Brain microvascular endothelial cell (primary cell): ENCODE measurements at regions not wholly inside any gene's neighbourhood (a gene's known extent, or its start where the extent isn't known, plus 50 kb on each side); places are given as distances from the start of the nearest gene placed in this dataset.
"Not testable (repeated sequence)": the region's sequence is repeated elsewhere in the genome, so short reads cannot be mapped to it uniquely, and the experiment has no call there.

Experiments used
- DNase-seq: peaks from one replicate; pipeline ENCODE4 v3.0.0-alpha.2; 2020
- H3K27ac ChIP-seq: fragments of 250-450 bp; sonication (Bioruptor Pico); 2 replicates; pipeline ENCODE4 v1.5.1; 2020; ENCODE audit warnings: mild to moderate bottlenecking, moderate library complexity
- H3K27me3 ChIP-seq: fragments of 250-450 bp; sonication (Bioruptor Pico); replicated peaks from 2 replicates; pipeline ENCODE4 v1.5.1; 2020; ENCODE audit warnings: mild to moderate bottlenecking
- H3K36me3 ChIP-seq: fragments of 250-450 bp; sonication (Bioruptor Pico); replicated peaks from 2 replicates; pipeline ENCODE4 v1.5.1; 2020; ENCODE audit warnings: mild to moderate bottlenecking
- H3K4me3 ChIP-seq: 2 replicates; pipeline ENCODE4 v1.5.1; 2011; ENCODE audit warnings: low read depth, mild to moderate bottlenecking, control low read depth, low read length, moderate library complexity
- CTCF ChIP-seq: IDR thresholded peaks from 2 replicates; pipeline ENCODE4 v1.5.1; 2011; ENCODE audit warnings: low read depth, mild to moderate bottlenecking, moderate library complexity, low read length, control low read depth, inconsistent platforms; ENCODE audit errors: missing control alignments
- in situ Hi-C: cut with HindIII; loops from 2 replicates; pipeline ENCODE4 v1.10.0; 2017; ENCODE audit warnings: low sequenced_read_pairs, low pct_ligation_motif_present

DNA sequence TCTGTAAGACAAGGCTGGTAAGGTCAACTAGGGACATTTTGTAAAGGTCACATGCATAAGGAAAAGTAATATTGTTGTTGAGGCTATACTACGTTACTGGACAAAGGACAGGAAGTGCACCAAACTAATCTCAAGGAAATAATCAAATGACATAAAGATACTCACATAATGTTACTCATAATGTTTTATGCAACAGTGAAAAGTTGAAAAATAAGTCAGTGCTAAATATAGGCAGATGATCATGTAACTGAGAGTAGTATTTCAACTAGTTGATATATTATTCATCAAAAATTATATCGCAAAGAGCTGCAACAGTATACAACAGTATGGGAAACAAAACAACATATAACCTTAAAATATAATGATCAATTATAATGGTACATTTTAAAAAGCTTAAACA, 215.7 kb downstream of the PTN start:
- H3K27ac ChIP-seq: no peak overlapping the region
- H3K27me3 ChIP-seq: no peaks in the 10 kb centered on the region
- no peak for TF ChIP-seq CTCF
- H3K4me3 ChIP-seq: no peak overlapping the region
- H3K36me3 ChIP-seq: no peaks in the 10 kb centered on the region
- in situ Hi-C loops: no loop called here
- DNase-seq: no peak

GRCh38 chr7:137127058-137127457, 216.5 kb downstream of the PTN start:
- TF ChIP-seq CTCF: no peak
- H3K27ac ChIP-seq: no peak overlapping the region
- H3K4me3 ChIP-seq: no peak overlapping the region
- in situ Hi-C loops: no loop called here
- no peaks in the 10 kb centered on the region for H3K36me3 ChIP-seq
- no peak for DNase-seq
- H3K27me3 ChIP-seq: no peaks in the 10 kb centered on the region

DNA sequence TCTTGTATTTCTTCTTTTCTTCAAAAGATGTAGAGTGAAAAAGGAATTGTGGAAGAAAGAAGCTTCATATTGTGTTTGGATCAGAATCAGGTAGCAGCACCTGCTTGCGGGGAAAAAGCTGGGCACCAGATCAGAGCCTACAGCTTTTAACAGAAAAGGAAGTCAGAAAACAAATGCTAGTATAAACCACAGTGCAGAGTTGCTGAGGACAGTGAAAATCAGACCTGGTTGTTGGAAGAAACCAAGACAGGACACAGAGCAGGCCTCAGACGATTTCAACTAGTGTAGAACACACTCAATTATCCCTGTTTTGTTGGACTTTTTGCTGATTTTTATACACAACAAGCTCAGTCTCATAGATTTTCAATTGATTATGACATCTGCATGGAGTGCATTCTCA, 221.4 kb downstream of the PTN start:
- no peak for TF ChIP-seq CTCF
- H3K4me3 ChIP-seq: no peak overlapping the region
- no peak for DNase-seq
- H3K27me3 ChIP-seq: no peaks in the 10 kb centered on the region
- H3K36me3 ChIP-seq: no peaks in the 10 kb centered on the region
- no peak overlapping the region for H3K27ac ChIP-seq
- in situ Hi-C loops: no loop called here

GRCh38 chr7:137120690-137121089, 222.8 kb downstream of the PTN start:
- Histone ChIP-seq H3K27me3 (no peaks in the 10 kb centered on the region), H3K36me3 (no peaks in the 10 kb centered on the region), H3K4me3 (no peak overlapping the region), H3K27ac (no peak overlapping the region)
- in situ Hi-C loops: no loop called here
- TF ChIP-seq CTCF: no peak
- no peak for DNase-seq

- Histone ChIP-seq H3K27me3 (no peaks in the 10 kb centered on the region), H3K36me3 (no peaks in the 10 kb centered on the region), H3K27ac (no peak overlapping the region), H3K4me3 (no peak overlapping the region)
- DNase-seq: no peak
- in situ Hi-C loops: no loop called here
- TF ChIP-seq CTCF: no peak
Measured at GRCh38 chr7:137110535-137110934, 233.0 kb downstream of the PTN start.

DNA sequence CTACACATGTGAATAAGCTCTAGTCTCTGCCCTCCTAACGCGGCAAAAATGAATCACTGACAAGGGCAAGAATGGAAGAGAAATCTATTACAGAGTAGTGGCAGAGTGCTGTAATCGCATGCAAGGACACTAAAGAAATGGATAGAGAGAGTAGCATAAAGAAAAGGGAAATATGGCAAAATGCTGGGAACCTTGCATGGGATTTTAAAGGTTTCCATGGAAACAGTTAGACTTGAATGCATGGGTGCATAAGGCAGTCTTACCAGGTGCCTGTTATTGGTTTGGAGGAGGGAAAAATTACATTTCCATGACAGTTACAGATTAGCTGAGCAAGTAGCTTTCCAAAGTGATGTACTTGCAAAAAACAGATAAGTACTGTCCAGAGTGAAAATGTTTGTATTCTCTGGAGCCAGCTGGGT, 233.4 kb downstream of the PTN start:
- peak; percentile 45 for DNase-seq
- in situ Hi-C loops: no loop called here
- Histone ChIP-seq H3K27me3 (no peaks in the 10 kb centered on the region), H3K27ac (no peak overlapping the region), H3K36me3 (no peaks in the 10 kb centered on the region), H3K4me3 (no peak overlapping the region)
- no peak for TF ChIP-seq CTCF

DNA sequence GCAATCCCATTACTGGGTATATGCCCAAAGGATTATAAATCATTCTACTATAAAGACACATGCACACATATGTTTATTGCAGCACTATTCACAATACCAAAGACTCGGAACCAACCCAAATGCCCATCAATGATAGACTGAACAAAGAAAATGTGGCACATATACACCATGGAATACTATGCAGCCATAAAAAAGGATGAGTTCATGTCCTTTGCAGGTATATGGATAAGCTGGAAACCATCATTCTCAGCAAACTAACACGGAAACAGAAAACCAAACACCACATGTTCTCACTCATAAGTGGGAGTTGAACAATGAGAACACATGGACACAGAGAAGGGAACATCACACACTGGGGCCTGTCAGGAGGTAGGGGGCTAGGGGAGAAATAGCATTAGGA, 235.7 kb downstream of the PTN start:
- DNase-seq, H3K4me3 ChIP-seq, H3K27me3 ChIP-seq, in situ Hi-C loops, H3K36me3 ChIP-seq, H3K27ac ChIP-seq: not testable (repeated sequence)

DNA sequence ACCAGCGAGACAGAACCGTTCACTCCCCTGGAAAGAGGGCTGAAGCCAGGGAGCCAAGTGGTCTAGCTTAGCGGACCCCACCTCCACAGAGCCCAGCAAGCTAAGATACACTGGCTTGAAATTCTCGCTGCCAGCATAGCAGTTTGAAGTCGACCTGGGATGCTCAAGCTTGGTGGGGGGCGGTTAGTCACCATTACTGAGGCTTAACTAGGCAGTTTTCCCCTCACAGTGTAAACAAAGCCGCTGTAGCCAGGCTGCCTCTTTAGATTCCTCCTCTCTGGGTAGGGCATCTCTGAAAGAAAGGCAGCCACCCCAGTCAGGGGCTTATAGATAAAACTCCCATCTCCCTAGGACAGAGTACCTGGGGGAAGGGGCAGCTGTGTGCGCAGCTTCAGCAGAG, 235.1 kb downstream of the CHRM2 start:
- H3K36me3 ChIP-seq, in situ Hi-C loops, H3K27ac ChIP-seq, H3K4me3 ChIP-seq, H3K27me3 ChIP-seq: not testable (repeated sequence)
- peak; percentile 60 for DNase-seq
